ENCODE measurements at regions not wholly inside any gene's neighbourhood (a gene's known extent, or its start where the extent isn't known, plus 50 kb on each side); places are given as distances from the start of the nearest gene placed in this dataset.

GRCh38 chr2:133680343-133681049 lies 112.2 kb upstream of the NCKAP5 start:
- no peaks in the 10 kb centered on the region for H3K9me3 Mint-ChIP-seq (ENCODE audit: unreplicated experiment)
- DNase-seq (ENCODE audit: extremely low spot score, unreplicated experiment) = no peak
- peaks cover 5% of the 10 kb centered on the region for H3K27me3 Mint-ChIP-seq (ENCODE audit: unreplicated experiment)
- no peaks in the 10 kb centered on the region for H3K36me3 Mint-ChIP-seq (ENCODE audit: unreplicated experiment)
- no peak for TF ChIP-seq CTCF (IDR thresholded peaks at IDR 0.05)
- H3K4me1 Mint-ChIP-seq (ENCODE audit: unreplicated experiment) = peaks cover 19% of the 10 kb centered on the region
- no peak overlapping the region for H3K27ac Mint-ChIP-seq (ENCODE audit: unreplicated experiment)
- no peak overlapping the region for H3K4me3 Mint-ChIP-seq (ENCODE audit: unreplicated experiment)

GRCh38 chr2:133682347-133682746 lies 114.1 kb upstream of the NCKAP5 start:
- Mint-ChIP-seq H3K4me3 (ENCODE audit: unreplicated experiment) (no peak overlapping the region), H3K27me3 (ENCODE audit: unreplicated experiment) (peaks cover 7% of the 10 kb centered on the region), H3K4me1 (ENCODE audit: unreplicated experiment) (peaks cover under 1% of the 10 kb centered on the region), H3K27ac (ENCODE audit: unreplicated experiment) (no peak overlapping the region), H3K9me3 (ENCODE audit: unreplicated experiment) (no peaks in the 10 kb centered on the region), H3K36me3 (ENCODE audit: unreplicated experiment) (no peaks in the 10 kb centered on the region)
- DNase-seq (ENCODE audit: extremely low spot score, unreplicated experiment) = no peak
- no peak for TF ChIP-seq CTCF (IDR thresholded peaks at IDR 0.05)

GRCh38 chr2:133682906-133683305 lies 114.6 kb upstream of the NCKAP5 start:
- no peak for DNase-seq (ENCODE audit: extremely low spot score, unreplicated experiment)
- no peaks in the 10 kb centered on the region for H3K36me3 Mint-ChIP-seq (ENCODE audit: unreplicated experiment)
- H3K4me3 Mint-ChIP-seq (ENCODE audit: unreplicated experiment) = no peak overlapping the region
- H3K27me3 Mint-ChIP-seq (ENCODE audit: unreplicated experiment) = peaks cover 7% of the 10 kb centered on the region
- no peak for TF ChIP-seq CTCF (IDR thresholded peaks at IDR 0.05)
- H3K27ac Mint-ChIP-seq (ENCODE audit: unreplicated experiment) = no peak overlapping the region
- no peaks in the 10 kb centered on the region for H3K9me3 Mint-ChIP-seq (ENCODE audit: unreplicated experiment)
- H3K4me1 Mint-ChIP-seq (ENCODE audit: unreplicated experiment) = no peaks in the 10 kb centered on the region

- DNase-seq (ENCODE audit: extremely low spot score, unreplicated experiment) = no peak
- H3K4me3 Mint-ChIP-seq (ENCODE audit: unreplicated experiment) = no peak overlapping the region
- H3K4me1 Mint-ChIP-seq (ENCODE audit: unreplicated experiment) = no peaks in the 10 kb centered on the region
- no peaks in the 10 kb centered on the region for H3K36me3 Mint-ChIP-seq (ENCODE audit: unreplicated experiment)
- no peaks in the 10 kb centered on the region for H3K9me3 Mint-ChIP-seq (ENCODE audit: unreplicated experiment)
- H3K27me3 Mint-ChIP-seq (ENCODE audit: unreplicated experiment) = peaks cover 17% of the 10 kb centered on the region
- H3K27ac Mint-ChIP-seq (ENCODE audit: unreplicated experiment) = no peak overlapping the region
- TF ChIP-seq CTCF (IDR thresholded peaks at IDR 0.05) = no peak
These were observed 117.5 kb upstream of the NCKAP5 start for GRCh38 chr2:133685636-133686215.

- H3K9me3 Mint-ChIP-seq (ENCODE audit: unreplicated experiment) = peaks cover 13% of the 10 kb centered on the region
- H3K4me1 Mint-ChIP-seq (ENCODE audit: unreplicated experiment) = peaks cover 2% of the 10 kb centered on the region
- no peak overlapping the region for H3K4me3 Mint-ChIP-seq (ENCODE audit: unreplicated experiment)
- no peak overlapping the region for H3K27ac Mint-ChIP-seq (ENCODE audit: unreplicated experiment)
- TF ChIP-seq CTCF (IDR thresholded peaks at IDR 0.05) = no peak
- DNase-seq (ENCODE audit: extremely low spot score, unreplicated experiment) = no peak
- no peaks in the 10 kb centered on the region for H3K36me3 Mint-ChIP-seq (ENCODE audit: unreplicated experiment)
- H3K27me3 Mint-ChIP-seq (ENCODE audit: unreplicated experiment) = peaks cover 25% of the 10 kb centered on the region
These were observed 122.5 kb upstream of the NCKAP5 start for GRCh38 chr2:133690780-133691179.

Measured in osteocyte (in vitro differentiated cells).